WTC11 (cell line): ENCODE measurements at regions not wholly inside any gene's neighbourhood (a gene's known extent, or its start where the extent isn't known, plus 50 kb on each side); places are given as distances from the start of the nearest gene placed in this dataset.

ENCODE experiments used
- ATAC-seq: fragments of 200-7000 bp; cut with Tn5 transposase; 2 replicates; pipeline ENCODE4 v1.10.0; 2021; ENCODE audit warnings: mild to moderate bottlenecking, moderate library complexity
- CTCF ChIA-PET: fragments of 300-600 bp; sonication (Branson Sonifier 250); formaldehyde crosslinking; loops from one replicate; lab custom pipeline; 2021; ENCODE audit warnings: antibody characterized with exemption; lab: Charles Lee
- POLR2A ChIA-PET: fragments of 350-600 bp; sonication (Branson Sonifier 250); formaldehyde crosslinking; loops from one replicate; lab custom pipeline; 2021; ENCODE audit warnings: antibody characterized with exemption; lab: Charles Lee
- DNase-seq: peaks from one replicate; pipeline ENCODE4 v3.0.0; 2021; ENCODE audit warnings: low spot score
- H3K27ac Mint-ChIP-seq: 2 replicates; pipeline ENCODE4 v1.8.0; 2021; ENCODE audit warnings: mixed read lengths
- H3K27me3 Mint-ChIP-seq: 2 replicates; pipeline ENCODE4 v1.8.0; 2021; ENCODE audit warnings: low read depth, mild to moderate bottlenecking, moderate library complexity, mixed read lengths
- H3K36me3 Mint-ChIP-seq: 2 replicates; pipeline ENCODE4 v1.8.0; 2021; ENCODE audit warnings: mixed read lengths
- H3K4me1 Mint-ChIP-seq: 2 replicates; pipeline ENCODE4 v1.8.0; 2022; ENCODE audit warnings: mixed read lengths
- H3K4me3 Mint-ChIP-seq: 2 replicates; pipeline ENCODE4 v1.8.0; 2021; ENCODE audit warnings: mild to moderate bottlenecking, moderate library complexity, mixed read lengths
- H3K9me3 Mint-ChIP-seq: 2 replicates; pipeline ENCODE4 v1.8.0; 2021; ENCODE audit warnings: mixed read lengths
- AFF4 ChIP-seq: sonication (generic); formaldehyde crosslinking; IDR thresholded peaks from 2 replicates; pipeline ENCODE4 v1.8.1; 2023; ENCODE audit warnings: mild to moderate bottlenecking, missing genetic modification reagents, borderline replicate concordance
- ATF1 ChIP-seq: sonication (generic); formaldehyde crosslinking; IDR thresholded peaks from 2 replicates; pipeline ENCODE4 v1.8.1; 2023; ENCODE audit warnings: mild to moderate bottlenecking, moderate library complexity, missing genetic modification reagents
- ATF2 ChIP-seq: sonication (generic); formaldehyde crosslinking; IDR thresholded peaks from 2 replicates; pipeline ENCODE4 v1.8.1; 2022; ENCODE audit warnings: low read depth, missing genetic modification reagents, borderline replicate concordance
- CBFB ChIP-seq: sonication (generic); formaldehyde crosslinking; IDR thresholded peaks from 2 replicates; pipeline ENCODE4 v1.8.1; 2022; ENCODE audit warnings: mild to moderate bottlenecking, low read depth, missing genetic modification reagents
- CTCF ChIP-seq: fragments of 200-600 bp; IDR thresholded peaks from 2 replicates; pipeline ENCODE4 v1.8.0; 2022; ENCODE audit warnings: antibody characterized with exemption
- E2F1 ChIP-seq: sonication (generic); formaldehyde crosslinking; IDR thresholded peaks from 2 replicates; pipeline ENCODE4 v1.8.0; 2022; ENCODE audit warnings: mild to moderate bottlenecking, missing genetic modification reagents
- EMX1 ChIP-seq: fragments of 250-450 bp; sonication (Bioruptor Pico); IDR thresholded peaks from 2 replicates; pipeline ENCODE4 v1.8.0; 2021; ENCODE audit warnings: mild to moderate bottlenecking
- GABPB1 ChIP-seq: sonication (generic); formaldehyde crosslinking; IDR thresholded peaks from 2 replicates; pipeline ENCODE4 v1.8.1; 2023; ENCODE audit warnings: mild to moderate bottlenecking, missing genetic modification reagents
- GRHL2 ChIP-seq: fragments of 250-450 bp; sonication (Bioruptor Pico); IDR thresholded peaks from 2 replicates; pipeline ENCODE4 v1.8.0; 2022; ENCODE audit warnings: mild to moderate bottlenecking, moderate library complexity; ENCODE audit not compliant: insufficient replicate concordance, severe bottlenecking
- MYBL2 ChIP-seq: sonication (generic); formaldehyde crosslinking; IDR thresholded peaks from 2 replicates; pipeline ENCODE4 v1.8.1; 2023; ENCODE audit warnings: mild to moderate bottlenecking, moderate library complexity, missing genetic modification reagents
- NFYB ChIP-seq: sonication (generic); formaldehyde crosslinking; conservative IDR thresholded peaks from 2 replicates; pipeline ENCODE4 v1.8.0; 2022; ENCODE audit warnings: low read depth, missing genetic modification reagents
- RORB ChIP-seq: fragments of 250-450 bp; sonication (Bioruptor Pico); IDR thresholded peaks from 2 replicates; pipeline ENCODE4 v1.9.0; 2021; ENCODE audit warnings: mild to moderate bottlenecking
- SMAD3 ChIP-seq: sonication (generic); formaldehyde crosslinking; IDR thresholded peaks from 2 replicates; pipeline ENCODE4 v1.8.0; 2022; ENCODE audit warnings: missing genetic modification reagents, mild to moderate bottlenecking, borderline replicate concordance
- STAT6 ChIP-seq: sonication (generic); formaldehyde crosslinking; conservative IDR thresholded peaks from 2 replicates; pipeline ENCODE4 v1.8.1; 2023; ENCODE audit warnings: mild to moderate bottlenecking, low read depth, missing genetic modification reagents, moderate library complexity
- TEAD1 ChIP-seq: sonication (generic); formaldehyde crosslinking; IDR thresholded peaks from 2 replicates; pipeline ENCODE4 v1.8.0; 2022; ENCODE audit warnings: mild to moderate bottlenecking, missing genetic modification reagents
- ZBTB21 ChIP-seq: sonication (generic); formaldehyde crosslinking; IDR thresholded peaks from 2 replicates; pipeline ENCODE4 v1.8.1; 2023; ENCODE audit warnings: mild to moderate bottlenecking, missing genetic modification reagents, borderline replicate concordance
- ZBTB43 ChIP-seq: sonication (generic); formaldehyde crosslinking; IDR thresholded peaks from 2 replicates; pipeline ENCODE4 v1.8.1; 2023; ENCODE audit warnings: mild to moderate bottlenecking, missing genetic modification reagents
- ZNF263 ChIP-seq: sonication (generic); formaldehyde crosslinking; IDR thresholded peaks from 2 replicates; pipeline ENCODE4 v1.8.1; 2022; ENCODE audit warnings: low read depth, mild to moderate bottlenecking, moderate library complexity, missing genetic modification reagents

GRCh38 chr21:20266441-20266710 is 731.8 kb upstream of the NCAM2 start (continued):
- no peak for TF ChIP-seq STAT6 (CRISPR knock-in tag)
- TF ChIP-seq E2F1 (CRISPR knock-in tag), result no peak

GRCh38 chr21:20270365-20271055 is 727.7 kb upstream of the NCAM2 start:
- CTCF ChIA-PET, result no interaction called here
- Mint-ChIP-seq H3K4me3 (no peak overlapping the region), H3K27me3 (peaks cover 64% of the 10 kb centered on the region), H3K9me3 (peaks cover 14% of the 10 kb centered on the region), H3K27ac (no peak overlapping the region), H3K36me3 (peaks cover 8% of the 10 kb centered on the region), H3K4me1 (peaks cover 36% of the 10 kb centered on the region)
- TF ChIP-seq CBFB (CRISPR knock-in tag), result no peak
- no peak for TF ChIP-seq RORB (CRISPR knock-in tag)
- no peak for TF ChIP-seq SMAD3 (CRISPR knock-in tag)
- no peak for TF ChIP-seq MYBL2 (CRISPR knock-in tag)
- no peak for TF ChIP-seq ZBTB21 (CRISPR knock-in tag)
- no peak for TF ChIP-seq GRHL2 (CRISPR knock-in tag)
- no peak for TF ChIP-seq GABPB1
- TF ChIP-seq ATF2 (CRISPR knock-in tag), result no peak
- no peak for TF ChIP-seq NFYB
- TF ChIP-seq EMX1, result no peak
- TF ChIP-seq AFF4 (CRISPR knock-in tag), result no peak
- no peak for TF ChIP-seq ZNF263
- TF ChIP-seq ZBTB43, result no peak
- TF ChIP-seq CTCF, result no peak
- no peak for TF ChIP-seq ATF1 (CRISPR knock-in tag)
- TF ChIP-seq TEAD1 (CRISPR knock-in tag), result no peak
- POLR2A ChIA-PET, result no interaction called here
- ATAC-seq, result no peak
- no peak for DNase-seq
